GM21737 (cell line): ENCODE measurements at regions not wholly inside any gene's neighbourhood (a gene's known extent, or its start where the extent isn't known, plus 50 kb on each side); places are given as distances from the start of the nearest gene placed in this dataset.

Experiments
- ATAC-seq: cut with Tn5 transposase; IDR thresholded peaks from one replicate; pipeline ENCODE4 v1.9.1; 2021; ENCODE audit warnings: mild to moderate bottlenecking, moderate library complexity; ENCODE audit not compliant: unreplicated experiment

DNA sequence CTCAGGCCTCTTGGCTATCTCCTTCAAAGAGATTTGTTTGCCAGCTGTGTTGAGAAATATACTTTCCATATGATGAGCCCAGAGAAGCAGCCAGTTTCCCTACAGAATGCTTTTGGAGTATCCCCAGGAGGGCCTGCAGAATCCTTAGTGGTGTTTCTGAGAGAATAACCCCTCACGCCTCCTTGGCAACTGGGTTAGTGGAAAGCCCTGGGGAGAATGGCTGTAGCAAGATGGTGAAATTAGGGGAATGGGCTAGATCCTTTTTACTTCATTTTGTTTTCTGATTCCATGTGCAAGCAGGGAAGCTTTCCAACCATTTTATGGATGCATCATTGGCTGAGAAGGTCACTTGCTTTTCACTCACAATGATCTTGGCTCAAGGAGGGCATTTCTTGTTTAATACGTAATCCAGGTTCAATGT is 364.6 kb downstream of the DMRT2 start:
- no peak for ATAC-seq

DNA sequence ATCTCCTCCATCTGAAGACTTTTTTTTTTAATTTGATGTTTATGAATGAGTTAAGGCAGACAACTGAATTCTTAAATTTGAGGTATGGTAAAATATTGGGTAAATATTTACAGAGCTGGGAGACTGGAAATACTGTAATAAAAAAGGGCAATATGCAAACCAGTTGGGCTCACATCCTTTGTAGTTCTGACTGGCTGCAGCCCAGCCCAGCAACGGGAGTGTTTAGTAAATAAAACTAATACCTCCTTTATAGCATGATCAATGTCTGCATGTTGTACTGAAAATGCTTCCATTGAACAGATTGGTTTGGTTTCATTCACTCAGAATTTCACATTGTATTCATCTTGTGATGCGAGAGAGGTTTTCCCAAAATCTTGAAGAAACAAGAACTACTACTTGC is 365.0 kb downstream of the DMRT2 start:
- ATAC-seq, result no peak

DNA sequence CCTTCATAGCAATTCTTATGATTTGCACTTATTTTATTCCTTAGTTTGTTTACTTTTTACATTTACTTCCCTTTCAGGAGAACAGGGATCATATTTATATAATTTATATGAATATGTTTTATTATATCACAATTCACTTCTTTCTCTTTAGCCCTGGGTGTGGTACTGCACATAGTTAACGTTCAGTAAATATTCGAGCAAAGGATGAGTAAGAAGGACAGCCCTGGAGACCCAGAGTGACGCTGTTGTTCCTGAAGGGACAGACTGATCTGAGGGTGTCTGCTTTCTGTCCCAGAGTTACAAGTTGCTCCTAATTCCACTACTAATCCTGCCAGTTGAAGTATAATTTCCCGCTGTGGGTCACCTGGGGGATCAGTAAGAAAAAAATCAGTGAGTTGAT is 366.1 kb downstream of the DMRT2 start:
- ATAC-seq, result no peak

DNA sequence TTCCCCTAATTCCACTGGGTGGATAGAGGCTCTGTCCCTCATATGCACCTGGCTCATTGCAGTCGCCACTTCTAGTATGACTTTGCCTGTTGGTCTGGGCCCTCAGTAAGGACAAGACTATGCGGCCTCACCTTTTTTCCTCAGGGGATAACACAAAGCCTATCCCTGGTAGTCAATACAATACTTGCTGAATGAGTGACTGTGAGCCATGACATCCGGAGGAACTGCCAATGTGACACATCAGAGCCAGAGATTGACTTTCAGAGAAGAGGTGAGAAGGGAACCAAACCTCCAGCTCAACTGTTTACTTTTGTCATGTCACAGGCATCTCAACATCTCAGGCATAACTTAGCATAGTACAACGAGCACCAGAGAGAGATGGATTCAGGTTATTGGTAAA is 371.3 kb downstream of the DMRT2 start:
- no peak for ATAC-seq

DNA sequence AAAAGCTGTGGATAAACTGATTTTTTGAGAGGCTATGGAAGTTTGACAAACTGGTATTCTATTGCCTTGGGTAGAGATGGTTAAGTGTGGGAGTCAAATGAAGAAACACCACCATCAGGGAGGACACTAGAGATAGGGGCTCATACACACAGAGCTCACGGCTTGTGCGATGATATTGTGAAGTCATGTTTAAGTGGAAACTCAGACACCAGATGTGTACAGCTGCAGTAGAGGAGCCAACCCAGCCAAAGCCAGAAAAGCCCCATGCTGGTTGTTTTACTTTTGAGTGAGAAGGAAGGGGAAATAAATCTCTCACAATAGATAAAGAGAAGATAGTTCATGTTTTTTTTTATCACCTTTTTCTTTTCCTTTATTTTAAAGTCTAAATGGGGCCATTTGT is 377.7 kb downstream of the DMRT2 start:
- no peak for ATAC-seq

DNA sequence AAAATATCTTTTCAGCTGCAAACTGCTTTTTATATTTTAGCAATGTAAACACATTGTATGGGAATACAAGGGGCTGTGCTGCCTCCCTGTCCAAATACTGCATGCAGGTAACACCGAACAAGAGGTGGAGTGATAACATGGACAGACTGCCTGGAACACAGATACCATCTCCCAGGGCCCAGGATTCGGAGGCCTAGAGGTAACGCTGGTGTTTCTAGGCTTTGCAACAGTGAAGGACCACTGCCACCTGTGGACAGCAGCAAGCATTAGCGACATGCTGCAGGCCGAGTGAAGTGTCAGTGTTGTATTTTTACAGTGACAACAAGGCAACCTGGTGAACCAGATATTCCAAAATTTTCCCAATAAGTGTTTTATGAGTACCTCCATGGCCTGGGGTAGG is 379.1 kb downstream of the DMRT2 start:
- ATAC-seq, result no peak

DNA sequence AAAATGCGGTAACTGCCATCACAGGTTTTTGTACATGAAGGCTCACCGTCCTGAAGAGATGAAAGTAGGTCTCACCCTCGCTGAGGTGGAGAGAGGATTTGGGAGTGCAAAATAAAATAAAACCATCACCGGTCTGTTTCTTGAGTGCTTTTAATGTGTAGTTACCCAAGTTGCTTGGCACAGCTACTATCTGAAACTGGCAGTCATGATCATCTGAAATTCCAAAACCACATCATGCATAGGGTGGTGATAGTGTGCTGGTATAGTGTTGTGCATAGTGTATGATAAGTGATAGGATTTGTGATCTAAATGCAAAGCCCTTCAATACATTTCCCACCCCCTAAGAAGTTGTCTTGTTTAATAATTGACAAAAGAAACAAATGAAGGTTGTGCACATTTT is 381.3 kb downstream of the DMRT2 start:
- ATAC-seq, result no peak

DNA sequence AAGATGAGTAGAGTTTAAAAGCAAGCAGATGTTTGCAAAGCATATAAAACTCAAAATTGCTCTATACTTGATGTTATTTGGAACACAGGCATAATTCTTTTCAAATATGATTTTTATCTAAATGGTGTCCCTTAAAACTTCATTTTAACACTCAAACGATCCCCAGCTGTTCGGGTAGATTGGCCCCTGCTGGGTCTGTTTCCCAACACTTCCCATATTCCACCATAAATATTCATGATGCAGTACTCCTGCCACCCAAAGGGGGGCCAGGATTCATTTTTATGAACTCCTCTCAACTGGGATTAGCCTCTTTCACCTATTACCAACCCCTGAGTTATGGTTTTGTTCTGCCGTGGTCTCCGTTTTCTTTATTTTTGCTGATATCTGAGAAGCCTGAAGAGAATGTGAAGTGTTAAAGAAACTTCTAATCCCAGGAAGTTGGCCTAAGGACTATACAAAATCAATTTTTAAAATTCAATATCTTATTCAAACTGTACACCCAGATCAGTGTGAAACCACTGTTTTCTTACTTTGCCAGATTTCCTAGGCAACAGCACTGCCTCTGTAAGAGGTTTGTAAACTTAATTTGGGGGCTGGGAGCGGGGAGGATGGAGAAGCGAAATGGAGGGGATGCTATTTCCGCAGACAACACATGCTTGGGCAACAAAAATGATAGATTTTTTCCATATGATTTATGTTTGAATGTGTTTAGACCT is 384.1 kb downstream of the DMRT2 start:
- ATAC-seq, result no peak

DNA sequence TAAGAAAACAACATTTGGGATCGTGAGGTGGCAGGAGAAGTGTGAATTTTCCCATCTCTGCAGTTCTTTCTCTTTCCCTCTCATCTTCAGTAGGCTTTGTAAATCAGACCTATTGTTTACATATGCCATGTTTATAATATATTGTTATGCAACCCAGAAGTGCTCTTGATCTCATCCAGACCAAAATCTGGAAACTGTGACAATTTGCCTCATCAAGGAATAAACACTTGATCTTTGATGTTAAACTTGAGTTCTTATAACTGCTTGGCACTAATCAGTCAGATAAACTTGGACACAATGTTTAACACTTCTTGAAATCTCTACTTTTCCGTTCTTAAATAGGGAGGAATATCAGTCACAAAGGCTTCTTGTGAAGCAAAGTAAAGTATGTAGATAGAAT is 384.7 kb downstream of the DMRT2 start:
- ATAC-seq, result no peak

DNA sequence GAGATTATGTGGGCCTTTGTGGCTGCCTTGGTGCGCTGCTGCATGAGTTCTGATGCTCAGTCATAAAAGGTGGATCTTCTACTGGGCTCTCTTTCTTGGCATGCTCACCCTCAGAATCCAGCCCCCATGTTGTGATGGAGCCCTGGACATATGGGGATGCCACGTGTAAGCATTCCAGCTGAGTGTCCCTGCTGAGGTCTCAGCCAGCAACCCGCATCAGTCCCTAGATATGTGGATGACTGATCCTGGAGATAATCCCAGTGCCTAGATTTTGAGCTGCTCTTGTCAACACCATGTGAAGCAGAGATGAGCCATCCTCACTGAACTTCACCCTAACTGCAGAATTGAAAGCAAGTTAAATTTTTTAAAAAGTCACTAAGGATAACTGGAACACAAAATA is 390.1 kb downstream of the DMRT2 start:
- no peak for ATAC-seq

DNA sequence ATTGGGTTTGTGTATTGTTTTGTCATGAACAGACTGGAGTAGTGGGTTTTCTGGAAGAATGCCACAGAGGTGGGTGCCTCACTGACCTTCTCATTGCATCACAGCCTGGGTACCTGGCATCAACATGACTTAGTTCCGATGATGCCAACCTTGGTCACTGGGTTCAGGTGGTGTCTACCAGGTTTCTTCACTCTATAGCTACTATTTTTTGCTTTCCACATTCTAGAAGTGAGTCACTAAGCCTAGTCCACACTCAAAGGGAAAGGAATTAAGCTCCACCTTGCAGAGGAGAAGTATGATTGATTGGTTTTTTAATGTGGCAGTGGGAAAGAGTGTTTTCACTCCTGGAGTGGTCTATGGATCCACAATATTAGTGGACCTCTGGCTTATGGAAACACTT is 391.9 kb downstream of the DMRT2 start:
- no peak for ATAC-seq

DNA sequence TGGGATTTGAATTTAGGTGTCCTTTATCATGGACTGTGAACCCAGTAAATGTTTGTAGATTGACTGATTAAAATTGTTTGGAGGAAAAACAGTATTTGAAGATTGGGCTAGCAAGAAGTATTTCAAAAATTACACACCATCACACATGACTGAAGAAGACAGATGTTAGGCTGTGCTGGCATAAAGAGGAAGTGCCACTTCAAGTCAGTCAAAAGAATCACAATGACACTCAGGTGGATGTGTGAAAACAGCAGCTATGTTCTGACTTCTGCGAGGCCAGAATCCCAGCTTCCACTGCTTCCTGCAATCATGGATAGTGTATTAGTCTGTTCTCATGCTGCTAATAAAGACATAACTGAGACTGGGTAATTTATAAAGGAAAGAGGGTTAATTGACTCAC is 393.3 kb downstream of the DMRT2 start:
- ATAC-seq, result no peak

DNA sequence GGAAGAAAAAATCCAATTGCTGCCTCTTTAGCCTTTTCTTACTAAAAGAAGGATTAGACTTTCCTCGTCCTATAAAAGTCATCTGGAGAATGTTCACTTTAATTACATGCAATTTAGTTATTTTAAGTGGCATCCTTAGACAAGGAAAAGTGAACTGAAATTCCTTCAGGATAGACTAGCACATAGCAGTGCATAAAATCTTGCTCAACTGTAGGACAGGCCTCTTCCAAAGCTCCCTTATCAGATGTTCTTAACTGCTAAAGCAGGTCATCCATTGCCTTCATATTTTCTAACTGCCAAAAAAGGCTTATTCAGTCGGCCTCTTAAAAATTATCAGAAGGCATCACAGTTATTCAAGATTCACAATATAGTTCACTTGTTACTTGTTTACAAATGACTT is 396.5 kb downstream of the DMRT2 start:
- ATAC-seq, result no peak

DNA sequence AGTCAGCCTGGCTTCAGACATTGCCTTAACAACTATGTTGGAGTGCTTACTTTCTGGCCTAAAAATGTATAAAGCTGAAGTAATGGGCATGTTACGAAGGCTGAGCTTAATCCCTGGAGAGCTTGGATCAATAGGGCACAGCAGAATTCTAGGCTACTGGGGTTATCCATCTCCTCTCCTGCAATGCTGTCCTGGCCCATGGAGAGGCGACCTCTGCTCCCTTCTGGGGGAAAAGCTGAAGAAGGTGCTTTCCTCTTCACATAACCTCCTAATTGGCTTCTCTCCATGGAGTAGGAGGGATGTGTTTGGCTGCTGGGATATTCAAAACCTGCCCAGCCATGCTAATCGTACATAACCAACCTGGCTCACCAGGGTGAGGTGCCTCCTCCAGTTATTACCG is 403.5 kb downstream of the DMRT2 start:
- ATAC-seq, result no peak

DNA sequence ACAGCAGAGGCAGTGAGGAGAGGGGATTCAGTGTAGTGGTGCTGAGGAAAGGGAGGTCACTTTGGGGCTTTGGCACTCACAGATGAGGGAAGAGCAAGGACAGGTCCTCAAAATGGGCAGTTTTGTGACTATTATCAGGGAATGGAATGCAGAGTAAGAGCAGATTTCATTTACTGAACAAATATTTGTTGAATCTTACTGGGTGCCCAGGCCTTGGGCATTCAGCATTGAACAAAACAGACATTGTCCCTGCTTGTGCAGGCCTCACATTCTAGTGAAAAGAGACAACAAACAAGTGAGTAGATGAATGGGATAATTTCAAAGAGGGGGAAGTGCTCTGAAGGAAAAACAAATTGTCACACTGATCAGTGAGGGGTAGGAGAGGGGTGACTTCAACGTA is 404.1 kb downstream of the DMRT2 start:
- no peak for ATAC-seq

DNA sequence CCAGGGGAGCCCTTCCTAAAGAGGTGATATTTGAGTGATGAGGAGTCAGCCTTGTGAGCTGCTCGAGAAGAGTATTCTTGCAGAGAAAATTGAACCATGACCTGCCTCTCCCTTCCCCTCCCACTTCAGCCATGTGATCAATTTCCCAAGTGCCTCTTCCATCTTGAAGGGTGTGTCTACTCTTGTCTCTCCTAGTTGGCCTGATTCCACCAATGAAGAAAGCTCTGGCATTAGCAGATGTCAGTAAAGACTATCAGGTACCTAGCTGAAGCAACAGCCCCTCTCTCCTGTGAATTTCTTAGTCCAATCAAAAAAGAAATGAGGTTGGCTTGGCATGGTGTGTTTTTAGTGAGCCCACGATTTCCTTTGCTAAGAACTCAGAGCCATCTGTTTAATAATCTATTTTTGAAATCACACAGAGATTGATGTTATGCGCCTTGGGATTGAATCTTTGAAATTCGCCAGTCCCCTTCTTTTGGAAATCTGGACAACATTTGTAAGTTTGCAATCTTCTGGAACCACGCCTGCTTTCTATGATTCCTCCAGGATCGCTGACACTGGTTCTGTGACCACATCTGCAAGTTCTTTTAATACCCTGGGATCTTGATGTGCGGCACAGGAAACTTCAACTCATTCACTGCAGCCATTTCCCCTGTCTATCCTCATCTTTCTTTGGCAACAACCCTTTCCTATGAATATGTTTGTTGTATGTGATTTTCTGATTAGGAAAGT is 404.6 kb downstream of the DMRT2 start:
- ATAC-seq, result no peak

DNA sequence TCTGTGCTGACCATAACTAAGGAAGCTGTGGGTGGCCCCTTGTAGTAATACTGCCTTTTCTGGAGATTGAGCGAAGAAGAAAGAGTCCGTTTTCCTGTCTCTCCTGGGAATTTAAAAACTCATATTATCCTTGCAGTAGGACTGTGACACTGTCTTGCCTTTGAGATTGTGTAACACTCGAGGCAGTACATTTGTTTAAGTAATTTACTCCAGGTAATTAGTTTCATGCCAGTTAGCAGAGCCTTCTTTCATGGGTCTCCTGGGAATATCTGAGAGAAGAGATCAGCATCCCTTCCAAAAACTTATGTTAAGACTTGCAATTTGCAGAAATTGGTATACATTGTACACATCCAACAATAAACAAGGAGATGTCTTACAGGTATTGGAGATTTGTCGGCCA is 405.6 kb downstream of the DMRT2 start:
- ATAC-seq, result no peak

DNA sequence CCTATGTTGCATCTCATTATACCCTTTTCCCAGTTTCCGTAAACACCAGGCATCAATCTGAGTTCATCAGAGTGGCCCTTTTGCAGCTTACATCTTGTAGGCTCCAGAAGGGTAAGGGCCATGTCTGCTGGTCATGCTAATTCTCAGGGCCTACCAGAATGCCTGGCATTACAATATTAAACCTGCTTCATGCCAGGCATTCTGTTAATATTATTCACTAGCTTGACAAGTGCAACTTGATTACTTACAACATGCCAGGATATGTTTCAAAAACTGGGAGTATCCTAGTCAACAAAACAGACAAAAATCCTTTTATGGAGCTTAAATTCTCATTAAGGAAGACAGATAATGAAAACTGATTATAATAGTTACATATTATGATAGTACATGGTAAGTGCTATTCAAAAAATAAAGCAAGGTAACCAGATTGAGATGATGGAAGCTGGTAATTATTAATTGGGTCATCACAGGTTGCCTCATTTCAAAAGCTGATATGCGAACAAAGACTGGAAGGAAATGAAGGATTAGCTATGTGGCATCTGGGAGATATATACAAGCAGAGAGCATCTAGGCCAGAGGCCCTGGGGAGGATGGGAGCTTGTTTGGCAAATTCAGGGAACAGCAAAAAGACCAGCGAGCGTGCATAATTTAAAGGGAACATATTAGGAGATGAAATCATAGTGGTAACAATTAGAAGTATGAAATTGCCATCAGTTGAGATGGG is 406.3 kb downstream of the DMRT2 start:
- no peak for ATAC-seq

DNA sequence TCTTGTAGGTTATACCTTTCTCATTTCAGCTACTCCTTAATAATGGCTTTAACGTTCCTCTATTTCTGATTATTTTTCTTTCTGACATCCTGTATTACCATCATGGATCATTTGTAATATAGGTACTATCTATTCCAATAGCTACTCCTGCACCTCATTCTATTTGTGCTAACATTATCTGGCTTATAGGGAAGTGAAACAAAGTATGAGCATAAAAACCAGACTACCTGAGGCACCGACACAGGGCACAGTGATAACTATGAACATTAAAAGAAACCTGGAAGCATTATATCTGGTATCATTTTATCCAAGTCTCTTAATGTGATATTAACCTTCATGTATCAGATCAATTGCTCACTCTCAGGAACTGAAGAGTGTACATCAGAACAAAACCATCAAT is 407.3 kb downstream of the DMRT2 start:
- no peak for ATAC-seq

DNA sequence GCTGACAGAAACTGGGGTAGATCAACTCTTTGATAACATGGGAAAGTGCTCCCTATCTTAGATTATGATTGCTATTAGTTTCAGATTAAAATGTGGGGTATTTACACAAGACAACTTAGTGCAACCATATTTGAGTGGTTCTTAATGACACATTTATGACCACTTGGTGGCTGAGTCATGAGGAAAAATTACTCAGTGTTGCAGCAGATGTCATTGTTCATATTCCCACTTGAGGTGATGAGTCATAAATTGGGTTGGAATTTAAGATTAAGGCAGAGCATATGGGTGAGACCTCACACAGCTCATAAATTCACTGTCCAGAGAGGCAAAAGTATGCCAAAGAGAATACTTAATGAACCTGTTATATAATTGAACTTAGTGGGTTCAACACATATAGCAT is 408.3 kb downstream of the DMRT2 start:
- ATAC-seq, result no peak

DNA sequence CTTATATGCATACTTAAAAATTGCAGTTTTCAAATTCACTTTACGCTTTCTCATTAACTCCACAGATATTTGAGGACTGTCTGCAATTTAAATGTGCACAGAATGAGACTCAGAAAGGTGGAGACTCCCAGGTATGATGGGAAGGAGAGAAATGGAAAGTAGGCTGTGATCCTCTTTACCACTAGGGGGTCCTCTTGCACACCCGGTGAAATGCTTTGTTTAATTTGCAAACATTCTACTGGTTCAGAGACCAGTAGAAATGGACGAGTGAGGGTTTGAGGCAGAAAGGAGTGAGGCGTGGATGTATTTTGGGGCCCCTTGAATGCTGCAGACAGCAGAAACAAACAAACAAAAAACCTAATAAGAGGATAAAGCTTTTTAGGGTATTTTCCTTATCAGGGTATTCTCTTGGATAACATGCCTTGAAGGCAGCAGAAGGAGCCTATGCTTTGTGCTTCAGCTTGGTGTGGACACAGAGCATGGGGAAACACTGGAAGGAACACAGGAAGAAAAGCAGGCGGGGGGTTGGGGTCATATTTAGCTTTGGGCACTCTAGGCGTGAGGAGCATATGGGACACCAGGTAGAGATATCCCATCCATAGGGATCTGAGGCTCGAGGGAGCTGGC is 410.1 kb downstream of the DMRT2 start:
- ATAC-seq, result no peak

DNA sequence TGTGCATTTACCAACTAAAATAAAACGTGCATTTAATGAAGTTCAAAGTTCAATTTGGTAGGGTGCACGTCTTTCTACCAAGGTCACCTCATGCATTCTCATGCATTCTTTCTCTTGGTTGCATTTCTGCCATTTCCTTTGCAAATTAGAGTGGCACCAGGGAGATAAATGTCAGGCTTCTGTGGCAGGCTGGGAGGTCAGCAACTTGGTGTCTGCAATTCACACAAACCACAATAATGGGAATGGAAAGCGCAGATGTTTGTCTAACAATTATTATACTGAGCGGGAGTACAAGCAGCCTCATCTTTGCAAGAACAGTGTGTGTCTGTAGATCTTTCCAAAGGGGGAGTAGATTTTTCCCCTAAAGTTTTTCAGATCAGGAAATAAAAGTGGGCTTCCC is 411.7 kb downstream of the DMRT2 start:
- ATAC-seq, result no peak
